ENCODE measurements at regions not wholly inside any gene's neighbourhood (a gene's known extent, or its start where the extent isn't known, plus 50 kb on each side); places are given as distances from the start of the nearest gene placed in this dataset.

DNA sequence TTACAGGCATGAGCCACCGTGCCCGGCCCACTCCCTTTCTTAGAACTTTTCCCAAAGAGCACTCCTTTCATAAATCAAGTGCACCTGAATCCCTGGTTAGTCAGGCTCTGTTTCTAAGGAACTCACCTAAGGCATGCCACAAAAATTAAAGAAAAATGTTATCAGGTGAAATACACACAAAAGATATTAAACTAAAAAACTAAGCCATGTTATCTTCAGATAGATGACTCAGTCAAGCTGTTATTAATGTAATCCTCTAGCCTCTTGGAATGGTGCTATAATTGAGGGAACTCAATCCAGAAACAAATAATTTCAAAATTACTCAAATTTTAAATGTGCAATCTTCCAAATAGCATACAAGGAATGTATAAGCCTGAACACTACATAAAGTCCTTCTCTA lies 83.0 kb downstream of the TENT5A start:
- H2AFZ ChIP-seq (ENCODE audit: low read length) = no peak overlapping the region
- no peaks in the 10 kb centered on the region for H3K4me1 ChIP-seq (ENCODE audit: low read length)
- H3K27ac ChIP-seq (ENCODE audit: low read length) = no peak overlapping the region
- H3K9me2 ChIP-seq (replicated peaks; ENCODE audit: insufficient read depth, low read length) = no peaks in the 10 kb centered on the region
- H3K4me3 ChIP-seq (ENCODE audit: low read length) = no peak overlapping the region
- no peaks in the 10 kb centered on the region for H3K36me3 ChIP-seq (ENCODE audit: insufficient read depth, low read length)
- no peak overlapping the region for H3K4me2 ChIP-seq (ENCODE audit: low read depth, low read length, poor library complexity, severe bottlenecking)
- no peaks in the 10 kb centered on the region for H3K27me3 ChIP-seq (ENCODE audit: low read length)
- no peaks in the 10 kb centered on the region for H3K9me3 ChIP-seq (ENCODE audit: low read length)
- H3K9ac ChIP-seq (ENCODE audit: low read length) = no peak overlapping the region
- H3K79me2 ChIP-seq (ENCODE audit: low read length) = no peaks in the 10 kb centered on the region
- H4K20me1 ChIP-seq (ENCODE audit: insufficient read depth, low read depth, low read length) = no peaks in the 10 kb centered on the region
- no peak for DNase-seq

DNA sequence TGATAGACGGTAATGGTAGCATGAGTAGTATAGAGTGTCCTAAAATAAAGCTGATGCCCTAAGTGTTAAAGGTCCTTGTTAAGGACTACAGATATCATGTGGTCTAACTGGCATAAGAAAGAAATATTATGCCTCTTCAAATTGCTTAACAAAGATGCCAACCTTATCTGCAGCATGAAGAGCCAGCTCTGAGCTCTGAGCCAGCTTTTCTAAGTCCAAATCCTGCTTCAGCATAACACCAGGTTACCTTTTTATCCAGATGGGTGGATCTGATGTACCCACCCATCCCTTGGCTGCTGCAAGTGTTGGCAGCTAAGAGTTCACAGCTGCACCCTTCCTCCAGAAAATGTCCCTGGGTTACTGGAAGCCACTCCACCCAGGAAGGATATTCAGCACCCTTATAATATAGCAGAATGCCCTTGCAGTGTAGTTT lies 83.8 kb downstream of the TENT5A start:
- H3K27ac ChIP-seq (ENCODE audit: low read length) = no peak overlapping the region
- no peak overlapping the region for H3K9ac ChIP-seq (ENCODE audit: low read length)
- H3K4me2 ChIP-seq (ENCODE audit: low read depth, low read length, poor library complexity, severe bottlenecking) = no peak overlapping the region
- no peaks in the 10 kb centered on the region for H3K27me3 ChIP-seq (ENCODE audit: low read length)
- H3K9me2 ChIP-seq (replicated peaks; ENCODE audit: insufficient read depth, low read length) = no peaks in the 10 kb centered on the region
- no peak for DNase-seq
- no peaks in the 10 kb centered on the region for H4K20me1 ChIP-seq (ENCODE audit: insufficient read depth, low read depth, low read length)
- H3K4me3 ChIP-seq (ENCODE audit: low read length) = no peak overlapping the region
- H3K79me2 ChIP-seq (ENCODE audit: low read length) = no peaks in the 10 kb centered on the region
- no peaks in the 10 kb centered on the region for H3K36me3 ChIP-seq (ENCODE audit: insufficient read depth, low read length)
- H3K4me1 ChIP-seq (ENCODE audit: low read length) = no peaks in the 10 kb centered on the region
- H2AFZ ChIP-seq (ENCODE audit: low read length) = no peak overlapping the region
- no peaks in the 10 kb centered on the region for H3K9me3 ChIP-seq (ENCODE audit: low read length)

DNA sequence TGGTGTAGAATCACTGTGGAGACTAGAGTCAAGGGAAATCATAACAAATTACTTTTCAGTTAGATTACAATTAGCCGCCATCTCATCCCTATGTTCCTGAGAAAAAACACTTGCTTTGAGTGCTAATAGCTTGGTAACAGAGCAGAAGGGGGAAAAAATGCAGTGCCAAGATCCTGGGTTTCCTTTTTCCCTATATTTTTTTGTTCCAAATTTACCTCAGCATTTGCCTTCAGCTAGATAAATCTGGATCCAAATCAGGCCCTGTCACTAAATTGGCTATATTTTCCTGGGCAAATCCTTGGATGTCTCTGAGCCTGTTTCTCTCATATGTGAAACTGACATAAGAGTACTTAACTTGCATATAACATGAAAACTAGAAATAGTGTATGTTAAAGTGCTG lies 86.0 kb downstream of the TENT5A start:
- Histone ChIP-seq H3K4me1 (ENCODE audit: low read length) (no peaks in the 10 kb centered on the region), H2AFZ (ENCODE audit: low read length) (no peak overlapping the region), H3K9me3 (ENCODE audit: low read length) (no peaks in the 10 kb centered on the region), H3K4me2 (ENCODE audit: low read depth, low read length, poor library complexity, severe bottlenecking) (no peak overlapping the region), H3K27ac (ENCODE audit: low read length) (no peak overlapping the region), H3K36me3 (ENCODE audit: insufficient read depth, low read length) (no peaks in the 10 kb centered on the region), H3K4me3 (ENCODE audit: low read length) (no peak overlapping the region), H3K9ac (ENCODE audit: low read length) (no peak overlapping the region), H4K20me1 (ENCODE audit: insufficient read depth, low read depth, low read length) (no peaks in the 10 kb centered on the region), H3K79me2 (ENCODE audit: low read length) (no peaks in the 10 kb centered on the region), H3K9me2 (replicated peaks; ENCODE audit: insufficient read depth, low read length) (no peaks in the 10 kb centered on the region), H3K27me3 (ENCODE audit: low read length) (no peaks in the 10 kb centered on the region)
- no peak for DNase-seq

DNA sequence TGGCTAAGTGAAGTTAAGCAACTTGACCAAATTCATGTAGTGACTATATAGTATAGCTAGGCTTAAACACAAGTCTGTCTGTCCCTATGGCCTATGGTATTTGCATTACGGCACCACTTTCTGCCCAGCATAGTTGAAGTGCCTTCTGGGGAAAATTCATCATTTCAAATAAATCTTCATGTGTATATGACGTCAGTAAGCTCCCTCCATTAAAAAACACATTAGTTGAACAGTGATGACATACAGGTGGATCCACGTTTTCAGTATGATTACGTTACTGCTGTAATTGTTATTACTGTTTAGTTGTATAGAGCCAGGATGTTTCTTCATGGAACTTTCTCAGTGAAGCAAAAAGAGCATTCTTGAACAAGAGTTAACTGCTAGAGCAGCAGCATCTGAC lies 96.2 kb downstream of the TENT5A start:
- Histone ChIP-seq H3K27me3 (ENCODE audit: low read length) (no peaks in the 10 kb centered on the region), H4K20me1 (ENCODE audit: insufficient read depth, low read depth, low read length) (no peaks in the 10 kb centered on the region), H3K9ac (ENCODE audit: low read length) (no peak overlapping the region), H3K4me3 (ENCODE audit: low read length) (no peak overlapping the region), H3K36me3 (ENCODE audit: insufficient read depth, low read length) (no peaks in the 10 kb centered on the region), H3K27ac (ENCODE audit: low read length) (no peak overlapping the region), H3K9me2 (replicated peaks; ENCODE audit: insufficient read depth, low read length) (no peaks in the 10 kb centered on the region), H3K4me2 (ENCODE audit: low read depth, low read length, poor library complexity, severe bottlenecking) (no peak overlapping the region), H3K9me3 (ENCODE audit: low read length) (no peaks in the 10 kb centered on the region), H3K4me1 (ENCODE audit: low read length) (no peaks in the 10 kb centered on the region), H3K79me2 (ENCODE audit: low read length) (no peaks in the 10 kb centered on the region), H2AFZ (ENCODE audit: low read length) (no peak overlapping the region)
- no peak for DNase-seq

DNA sequence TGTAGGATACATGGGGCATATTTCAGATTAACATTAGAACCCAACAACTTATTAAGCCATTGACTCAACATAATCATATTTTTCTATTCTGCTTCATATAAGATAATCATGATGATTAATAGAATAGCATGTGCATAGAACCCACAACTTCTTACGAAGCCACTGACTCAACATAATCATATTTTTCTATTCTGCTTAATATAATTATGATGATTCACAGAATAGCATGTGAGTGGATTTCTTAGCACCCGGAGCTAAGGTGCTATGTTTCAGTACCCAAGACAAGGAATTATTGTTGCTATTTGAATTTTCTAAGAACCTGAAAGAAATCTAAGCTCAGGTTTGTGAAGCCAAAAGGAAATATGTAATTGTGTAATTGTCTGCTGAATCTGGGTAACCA lies 96.8 kb downstream of the TENT5A start:
- Histone ChIP-seq H3K27ac (ENCODE audit: low read length) (no peak overlapping the region), H3K9ac (ENCODE audit: low read length) (no peak overlapping the region), H3K27me3 (ENCODE audit: low read length) (no peaks in the 10 kb centered on the region), H3K9me2 (replicated peaks; ENCODE audit: insufficient read depth, low read length) (no peaks in the 10 kb centered on the region), H4K20me1 (ENCODE audit: insufficient read depth, low read depth, low read length) (no peaks in the 10 kb centered on the region), H3K4me3 (ENCODE audit: low read length) (no peak overlapping the region), H3K36me3 (ENCODE audit: insufficient read depth, low read length) (no peaks in the 10 kb centered on the region), H3K79me2 (ENCODE audit: low read length) (no peaks in the 10 kb centered on the region), H3K9me3 (ENCODE audit: low read length) (no peaks in the 10 kb centered on the region), H3K4me2 (ENCODE audit: low read depth, low read length, poor library complexity, severe bottlenecking) (no peak overlapping the region), H3K4me1 (ENCODE audit: low read length) (no peaks in the 10 kb centered on the region), H2AFZ (ENCODE audit: low read length) (no peak overlapping the region)
- DNase-seq = no peak

DNA sequence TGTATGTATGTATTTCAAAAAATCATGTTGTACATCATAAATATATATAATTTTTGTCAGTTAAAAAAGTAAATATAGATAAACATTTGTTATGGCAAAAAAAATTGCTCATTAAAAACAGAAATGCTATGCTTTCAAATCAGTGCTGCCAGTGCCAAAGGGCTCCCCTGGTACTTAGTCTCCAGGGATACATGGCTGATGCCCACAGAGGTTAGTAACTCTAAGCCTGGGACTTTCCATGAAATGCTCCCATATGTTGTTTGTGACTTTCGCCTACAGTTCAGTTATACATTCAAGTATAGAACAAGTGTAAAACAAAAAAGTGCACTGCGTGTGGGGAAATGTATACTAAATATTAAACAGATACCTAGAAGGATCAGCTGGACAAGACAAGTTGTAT lies 104.0 kb downstream of the TENT5A start:
- no peaks in the 10 kb centered on the region for H4K20me1 ChIP-seq (ENCODE audit: insufficient read depth, low read depth, low read length)
- no peak overlapping the region for H2AFZ ChIP-seq (ENCODE audit: low read length)
- no peaks in the 10 kb centered on the region for H3K36me3 ChIP-seq (ENCODE audit: insufficient read depth, low read length)
- no peak for DNase-seq
- no peaks in the 10 kb centered on the region for H3K4me1 ChIP-seq (ENCODE audit: low read length)
- H3K79me2 ChIP-seq (ENCODE audit: low read length) = no peaks in the 10 kb centered on the region
- H3K9me3 ChIP-seq (ENCODE audit: low read length) = peaks cover 3% of the 10 kb centered on the region; the same call in 1 of the 2 replicates
- H3K4me3 ChIP-seq (ENCODE audit: low read length) = no peak overlapping the region
- no peaks in the 10 kb centered on the region for H3K27me3 ChIP-seq (ENCODE audit: low read length)
- H3K9me2 ChIP-seq (replicated peaks; ENCODE audit: insufficient read depth, low read length) = 0 out of 2 replicates have a peak, but pooled peaks cover 4% of the 10 kb centered on the region
- no peak overlapping the region for H3K4me2 ChIP-seq (ENCODE audit: low read depth, low read length, poor library complexity, severe bottlenecking)
- no peak overlapping the region for H3K9ac ChIP-seq (ENCODE audit: low read length)
- H3K27ac ChIP-seq (ENCODE audit: low read length) = no peak overlapping the region

DNA sequence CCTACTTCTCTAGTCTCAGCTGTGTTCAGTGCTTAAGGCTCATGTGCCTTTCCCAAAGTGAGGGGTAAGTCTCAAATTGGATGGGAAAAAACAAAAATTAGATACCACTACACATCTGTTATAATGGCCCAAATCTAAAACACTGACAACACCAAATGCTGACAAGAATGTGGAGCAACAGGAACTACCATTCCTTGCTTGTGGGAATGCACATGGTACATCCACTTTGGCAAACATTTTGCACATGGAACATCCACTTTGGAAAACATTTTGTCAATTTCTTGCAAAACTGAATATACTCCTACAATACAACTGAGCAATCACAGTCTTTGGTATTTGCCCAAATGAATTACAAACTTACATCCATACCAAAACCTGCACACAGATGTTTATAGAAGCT lies 109.3 kb downstream of the TENT5A start:
- Histone ChIP-seq H3K9me2 (replicated peaks; ENCODE audit: insufficient read depth, low read length) (0 out of 2 replicates have a peak, but pooled peaks cover 4% of the 10 kb centered on the region), H3K4me2 (ENCODE audit: low read depth, low read length, poor library complexity, severe bottlenecking) (no peak overlapping the region), H2AFZ (ENCODE audit: low read length) (no peak overlapping the region), H4K20me1 (ENCODE audit: insufficient read depth, low read depth, low read length) (no peaks in the 10 kb centered on the region), H3K4me1 (ENCODE audit: low read length) (no peaks in the 10 kb centered on the region), H3K36me3 (ENCODE audit: insufficient read depth, low read length) (no peaks in the 10 kb centered on the region), H3K79me2 (ENCODE audit: low read length) (no peaks in the 10 kb centered on the region), H3K27me3 (ENCODE audit: low read length) (no peaks in the 10 kb centered on the region), H3K27ac (ENCODE audit: low read length) (no peak overlapping the region), H3K4me3 (ENCODE audit: low read length) (no peak overlapping the region), H3K9me3 (ENCODE audit: low read length) (peaks cover 6% of the 10 kb centered on the region), H3K9ac (ENCODE audit: low read length) (no peak overlapping the region)
- DNase-seq = no peak

DNA sequence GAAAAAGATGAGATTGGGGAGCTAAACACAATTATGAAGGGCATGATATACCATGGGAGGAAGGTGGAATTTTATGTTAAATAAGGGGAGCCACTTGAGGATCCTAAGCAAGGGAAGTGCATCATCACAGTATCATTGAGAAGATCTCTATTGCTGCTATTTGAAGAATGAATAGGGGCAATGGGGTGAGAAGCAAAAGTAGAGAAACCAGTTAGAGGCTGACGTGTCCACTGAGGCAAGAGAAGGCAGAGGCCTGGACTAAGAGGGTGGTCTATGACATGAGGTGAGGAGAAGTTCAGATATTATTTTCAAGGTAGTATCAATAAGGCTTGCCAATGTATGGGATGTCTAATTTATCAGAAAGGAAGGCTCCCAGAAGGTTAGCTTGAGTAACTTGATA lies 111.6 kb downstream of the TENT5A start:
- Histone ChIP-seq H3K9me2 (replicated peaks; ENCODE audit: insufficient read depth, low read length) (peaks cover 9% of the 10 kb centered on the region; the same call in 1 of the 2 replicates), H2AFZ (ENCODE audit: low read length) (no peak overlapping the region), H3K79me2 (ENCODE audit: low read length) (no peaks in the 10 kb centered on the region), H3K4me2 (ENCODE audit: low read depth, low read length, poor library complexity, severe bottlenecking) (no peak overlapping the region), H3K9ac (ENCODE audit: low read length) (no peak overlapping the region), H3K9me3 (ENCODE audit: low read length) (peaks cover 3% of the 10 kb centered on the region), H3K36me3 (ENCODE audit: insufficient read depth, low read length) (no peaks in the 10 kb centered on the region), H3K4me1 (ENCODE audit: low read length) (no peaks in the 10 kb centered on the region), H4K20me1 (ENCODE audit: insufficient read depth, low read depth, low read length) (no peaks in the 10 kb centered on the region), H3K27me3 (ENCODE audit: low read length) (no peaks in the 10 kb centered on the region), H3K4me3 (ENCODE audit: low read length) (no peak overlapping the region), H3K27ac (ENCODE audit: low read length) (no peak overlapping the region)
- DNase-seq = no peak

DNA sequence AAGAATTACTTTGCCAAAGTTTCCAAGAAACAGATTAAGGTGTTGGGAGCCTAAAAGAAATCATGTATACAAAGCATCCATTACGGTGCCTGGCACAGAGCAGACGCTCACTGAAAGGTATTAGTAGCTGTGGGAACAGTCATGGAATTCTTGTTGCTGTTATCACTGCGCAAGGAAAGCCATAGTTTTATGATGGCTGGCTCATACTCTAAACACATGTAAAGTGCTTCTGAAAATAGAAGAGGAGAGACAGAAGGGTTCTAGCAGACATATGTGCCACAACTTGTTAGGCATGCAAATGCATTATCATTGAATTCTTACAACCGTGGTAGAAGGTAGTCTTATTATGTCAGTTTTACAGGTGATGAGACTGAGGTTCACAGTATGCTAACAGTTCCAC lies 112.4 kb downstream of the TENT5A start:
- Histone ChIP-seq H3K9me2 (replicated peaks; ENCODE audit: insufficient read depth, low read length) (peaks cover 9% of the 10 kb centered on the region; the same call in 1 of the 2 replicates), H3K4me1 (ENCODE audit: low read length) (no peaks in the 10 kb centered on the region), H4K20me1 (ENCODE audit: insufficient read depth, low read depth, low read length) (no peaks in the 10 kb centered on the region), H2AFZ (ENCODE audit: low read length) (no peak overlapping the region), H3K4me3 (ENCODE audit: low read length) (no peak overlapping the region), H3K36me3 (ENCODE audit: insufficient read depth, low read length) (no peaks in the 10 kb centered on the region), H3K4me2 (ENCODE audit: low read depth, low read length, poor library complexity, severe bottlenecking) (no peak overlapping the region), H3K27ac (ENCODE audit: low read length) (no peak overlapping the region), H3K9ac (ENCODE audit: low read length) (no peak overlapping the region), H3K9me3 (ENCODE audit: low read length) (peaks cover 3% of the 10 kb centered on the region), H3K79me2 (ENCODE audit: low read length) (no peaks in the 10 kb centered on the region), H3K27me3 (ENCODE audit: low read length) (no peaks in the 10 kb centered on the region)
- DNase-seq = no peak

All from Karpas-422 (cell line).